ENCODE measurements at regions not wholly inside any gene's neighbourhood (a gene's known extent, or its start where the extent isn't known, plus 50 kb on each side); places are given as distances from the start of the nearest gene placed in this dataset.

- TF ChIP-seq CTCF (IDR thresholded peaks at IDR 0.05; ENCODE audit: low read depth, low read length) (no peak), POLR2A (IDR thresholded peaks at IDR 0.05; ENCODE audit: extremely low read depth, insufficient read length) (no peak), MAX (IDR thresholded peaks at IDR 0.05; ENCODE audit: low read depth, low read length) (no peak)
These were observed 84.1 kb upstream of the ANKRD34C start for GRCh38 chr15:79198461-79198860.

Measured in NB4 (cell line).